AG09309 (cell line): ENCODE measurements at regions not wholly inside any gene's neighbourhood (a gene's known extent, or its start where the extent isn't known, plus 50 kb on each side); places are given as distances from the start of the nearest gene placed in this dataset.

Experiments used
- DNase-seq: peaks from one replicate; pipeline ENCODE4 v3.0.0-alpha.2; 2010; ENCODE audit warnings: low read depth
- H3K4me3 ChIP-seq: 2 replicates; pipeline ENCODE4 v1.5.1; 2011; ENCODE audit warnings: mild to moderate bottlenecking, low read depth, low read length, moderate library complexity; ENCODE audit not compliant: control insufficient read depth
- TF ChIP-seq, protein P1 (sequence below): IDR thresholded peaks from 2 replicates; pipeline ENCODE4 v1.5.1; 2011; ENCODE audit warnings: mild to moderate bottlenecking, low read depth, low read length, inconsistent platforms; ENCODE audit not compliant: insufficient read depth, control insufficient read depth; ENCODE audit errors: missing control alignments

DNA sequence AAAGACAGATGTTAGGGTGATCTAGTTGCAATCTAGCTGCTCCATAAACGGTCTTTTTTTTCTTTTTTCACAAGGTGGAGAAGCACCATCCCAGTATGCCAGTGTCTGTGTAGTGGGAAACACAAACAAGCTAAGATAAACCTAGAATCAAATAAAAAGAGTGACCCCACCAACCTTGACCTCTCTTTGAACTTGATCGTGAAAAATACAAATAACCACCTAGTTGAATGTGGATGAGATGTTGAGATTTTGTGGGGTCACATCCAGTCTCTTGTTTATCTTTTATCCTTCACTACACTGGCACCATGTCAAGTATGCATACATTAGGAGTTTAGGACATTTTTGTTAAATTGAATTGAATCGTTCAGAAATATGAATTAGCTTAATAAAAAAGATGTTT lies 194.6 kb upstream of the EYA4 start:
- DNase-seq, result no peak
- H3K4me3 ChIP-seq, result no peak overlapping the region
- TF ChIP-seq, protein P1, sequence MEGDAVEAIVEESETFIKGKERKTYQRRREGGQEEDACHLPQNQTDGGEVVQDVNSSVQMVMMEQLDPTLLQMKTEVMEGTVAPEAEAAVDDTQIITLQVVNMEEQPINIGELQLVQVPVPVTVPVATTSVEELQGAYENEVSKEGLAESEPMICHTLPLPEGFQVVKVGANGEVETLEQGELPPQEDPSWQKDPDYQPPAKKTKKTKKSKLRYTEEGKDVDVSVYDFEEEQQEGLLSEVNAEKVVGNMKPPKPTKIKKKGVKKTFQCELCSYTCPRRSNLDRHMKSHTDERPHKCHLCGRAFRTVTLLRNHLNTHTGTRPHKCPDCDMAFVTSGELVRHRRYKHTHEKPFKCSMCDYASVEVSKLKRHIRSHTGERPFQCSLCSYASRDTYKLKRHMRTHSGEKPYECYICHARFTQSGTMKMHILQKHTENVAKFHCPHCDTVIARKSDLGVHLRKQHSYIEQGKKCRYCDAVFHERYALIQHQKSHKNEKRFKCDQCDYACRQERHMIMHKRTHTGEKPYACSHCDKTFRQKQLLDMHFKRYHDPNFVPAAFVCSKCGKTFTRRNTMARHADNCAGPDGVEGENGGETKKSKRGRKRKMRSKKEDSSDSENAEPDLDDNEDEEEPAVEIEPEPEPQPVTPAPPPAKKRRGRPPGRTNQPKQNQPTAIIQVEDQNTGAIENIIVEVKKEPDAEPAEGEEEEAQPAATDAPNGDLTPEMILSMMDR, result no peak

DNA sequence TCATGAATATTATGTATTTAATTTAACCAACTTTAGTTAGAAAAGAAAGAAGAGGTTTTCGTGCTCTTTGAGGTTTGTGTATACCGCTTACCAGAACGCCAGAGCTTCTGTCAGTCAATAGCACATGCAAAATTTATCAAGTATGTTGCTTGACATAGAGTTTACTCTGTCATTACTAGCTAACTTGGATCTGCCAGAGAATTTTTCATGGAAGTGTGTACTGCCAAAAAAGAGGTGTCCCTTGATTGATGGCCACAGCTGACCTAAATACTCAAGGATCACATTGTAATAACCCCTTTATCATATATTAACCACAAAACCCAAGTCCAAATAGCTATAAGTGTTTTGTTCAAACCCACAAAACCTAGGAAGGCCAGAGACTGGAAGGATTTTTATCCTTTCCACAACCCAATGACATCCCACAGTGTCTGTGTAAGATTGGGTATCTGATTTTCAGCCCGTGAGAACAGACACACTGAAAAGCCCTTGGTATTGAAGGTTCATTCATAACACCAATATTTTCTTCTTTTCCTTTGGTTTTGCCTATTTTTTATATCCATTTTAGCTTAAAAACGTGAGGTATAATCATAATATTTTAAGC lies 194.0 kb upstream of the EYA4 start:
- TF ChIP-seq, protein P1, result no peak
- no peak for DNase-seq
- no peak overlapping the region for H3K4me3 ChIP-seq

DNA sequence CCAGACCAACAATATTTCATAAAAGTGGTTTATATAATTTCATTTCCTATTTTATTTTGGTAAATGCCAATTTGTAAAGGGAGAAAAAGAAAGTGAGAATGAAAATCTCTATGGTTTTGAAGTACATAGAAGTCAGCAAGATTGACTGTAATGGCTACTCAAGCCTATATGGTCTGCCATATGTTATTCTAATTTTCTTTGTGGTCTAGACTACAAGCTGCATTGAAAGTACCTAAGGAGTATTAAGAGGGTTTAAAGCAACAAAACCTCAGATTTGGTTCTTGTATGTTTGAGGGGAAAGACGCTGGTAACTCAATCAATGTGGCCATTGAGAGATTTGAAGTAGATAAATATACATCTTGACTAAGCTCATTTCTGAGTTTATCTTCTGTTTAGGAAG lies 193.5 kb upstream of the EYA4 start:
- no peak for DNase-seq
- H3K4me3 ChIP-seq, result no peak overlapping the region
- TF ChIP-seq, protein P1, result no peak

DNA sequence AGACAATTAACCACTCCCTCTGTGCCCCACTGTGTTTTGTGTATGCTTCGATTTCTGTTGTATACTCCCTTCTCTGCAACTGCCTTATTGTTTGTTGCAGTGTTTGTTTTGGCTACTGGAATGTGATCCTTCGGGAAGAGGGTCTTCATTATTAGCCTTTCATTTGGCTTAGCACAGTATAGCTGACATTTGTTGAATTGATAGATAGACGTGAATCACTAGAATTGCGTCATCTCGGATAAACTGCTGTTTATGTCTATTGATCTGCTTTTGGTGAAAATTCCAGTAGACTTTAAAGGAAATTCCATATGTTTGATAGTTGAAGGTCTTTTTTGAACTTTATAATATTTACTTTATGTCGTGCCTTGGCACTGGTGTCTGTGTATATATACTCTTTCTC lies 189.9 kb upstream of the EYA4 start:
- no peak overlapping the region for H3K4me3 ChIP-seq
- TF ChIP-seq, protein P1, result no peak

DNA sequence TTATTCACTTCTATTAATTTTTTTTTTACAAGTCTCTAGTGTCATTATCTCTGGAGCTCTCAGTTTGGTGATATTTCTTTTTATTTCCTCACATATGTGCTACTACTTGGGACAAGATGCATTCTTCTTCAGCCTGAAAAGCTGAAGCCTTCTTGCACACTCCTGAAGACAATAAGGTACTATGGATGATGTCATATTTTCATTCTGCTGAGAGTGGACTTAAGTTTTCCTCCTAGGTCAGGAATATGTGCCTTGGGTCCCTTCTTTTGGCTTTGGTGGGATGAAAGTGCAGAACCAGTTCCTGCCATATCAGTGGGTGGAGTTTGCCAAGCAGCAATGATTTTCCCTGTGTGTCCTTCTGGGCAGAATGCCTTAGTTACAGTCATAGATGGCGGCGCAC lies 188.7 kb upstream of the EYA4 start:
- H3K4me3 ChIP-seq, result no peak overlapping the region
- TF ChIP-seq, protein P1, result no peak
- DNase-seq, result no peak

More for the DNA sequence above, 189.9 kb upstream of the EYA4 start:
- DNase-seq, result no peak

DNA sequence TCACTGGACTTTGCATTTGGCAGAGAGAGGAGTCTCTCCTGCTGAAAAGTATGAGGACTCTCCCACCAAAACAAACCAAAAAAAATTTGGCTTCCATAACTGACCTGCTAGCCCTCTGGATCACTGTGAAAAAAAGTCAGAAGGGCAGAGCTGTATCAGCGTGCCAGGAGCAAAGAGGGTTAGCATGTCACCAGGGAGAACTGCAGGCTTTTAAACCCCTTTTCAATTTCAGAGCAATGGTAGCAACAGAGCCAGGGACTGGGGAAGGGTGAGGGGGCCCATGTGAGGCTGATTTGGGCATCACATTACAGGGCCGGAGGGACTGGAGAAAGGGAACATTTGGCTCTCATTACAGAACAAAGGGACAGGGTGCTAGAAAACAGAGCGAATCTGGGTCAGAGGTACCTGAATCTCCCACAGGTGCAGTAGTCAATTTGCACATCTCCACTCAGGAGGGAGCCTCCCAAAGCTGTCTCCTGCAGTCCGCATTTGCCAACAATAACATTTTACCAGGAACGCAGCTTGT lies 185.7 kb upstream of the EYA4 start:
- DNase-seq, result no peak
- H3K4me3 ChIP-seq, result no peak overlapping the region
- TF ChIP-seq, protein P1, result no peak

DNA sequence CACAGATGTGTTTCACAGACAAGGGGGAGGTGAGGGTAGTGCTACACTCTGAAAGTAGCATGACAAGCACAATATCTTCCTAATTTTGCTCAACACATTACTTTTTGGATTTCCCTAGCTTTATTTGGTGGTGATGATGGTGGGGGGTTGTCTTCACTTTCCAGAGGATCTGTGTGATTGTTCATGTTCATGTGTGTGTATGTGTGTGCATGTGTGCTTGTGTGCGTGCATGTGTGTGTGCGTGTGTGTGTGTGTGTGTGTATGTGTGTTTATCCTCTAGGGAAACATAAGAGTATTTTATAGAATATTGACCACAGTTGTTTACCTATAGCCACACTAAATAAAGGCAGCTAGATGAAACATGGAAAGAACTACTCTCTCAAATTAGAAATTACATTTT lies 183.8 kb upstream of the EYA4 start:
- no peak overlapping the region for H3K4me3 ChIP-seq
- TF ChIP-seq, protein P1, result no peak
- no peak for DNase-seq
